ENCODE measurements at regions not wholly inside any gene's neighbourhood (a gene's known extent, or its start where the extent isn't known, plus 50 kb on each side); places are given as distances from the start of the nearest gene placed in this dataset.

GRCh38 chr2:19806591-19806990 is 95.2 kb downstream of the TTC32 start:
- DNase-seq (ENCODE audit: extremely low spot score): no peak
- no peak for TF ChIP-seq CTCF (IDR thresholded peaks at IDR 0.05; ENCODE audit: control extremely low read depth, extremely low read depth, low read depth, missing control alignments)
- ChIA-PET POLR2A (no interaction called here), CTCF (interaction anchor here (1.1 kb wide), 1 partner anchor 24 kb away, joined by 3 read pairs; no protein-coding TSS in a partner anchor)

- no peak for DNase-seq (ENCODE audit: extremely low spot score)
- CTCF ChIA-PET: interaction anchor here (1.1 kb wide), 1 partner anchor 21 kb away, joined by 3 read pairs; no protein-coding TSS in a partner anchor
- TF ChIP-seq CTCF (IDR thresholded peaks at IDR 0.05; ENCODE audit: control extremely low read depth, extremely low read depth, low read depth, missing control alignments): no peak
- POLR2A ChIA-PET: no interaction called here
Measured at GRCh38 chr2:19806131-19806530, 95.7 kb downstream of the TTC32 start.

DNA sequence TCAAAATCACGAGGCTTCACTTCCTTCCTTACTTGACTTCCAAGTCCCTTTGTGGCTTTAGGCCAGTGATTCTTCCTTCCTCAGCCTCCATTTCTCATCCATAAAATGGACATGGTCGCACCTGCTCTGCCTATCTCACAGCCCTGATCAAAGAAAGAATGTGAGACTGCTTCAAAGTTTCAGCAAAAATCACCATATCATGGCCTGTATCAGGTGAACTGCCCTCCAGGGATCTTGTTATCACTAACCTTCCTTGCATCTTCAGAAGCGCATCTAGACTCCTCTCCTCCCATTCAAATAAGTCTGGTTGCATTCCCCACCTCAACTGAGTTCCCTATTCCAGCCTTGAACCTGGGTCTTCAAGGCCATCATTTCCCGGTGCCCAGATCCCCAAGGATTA is 96.5 kb downstream of the TTC32 start:
- ChIA-PET POLR2A (no interaction called here), CTCF (interaction anchor here (1.1 kb wide), 1 partner anchor 22 kb away, joined by 3 read pairs; no protein-coding TSS in a partner anchor)

GRCh38 chr2:19804639-19805260 is 97.0 kb downstream of the TTC32 start:
- ChIA-PET CTCF (interaction anchor here (1.1 kb wide), 1 partner anchor 22 kb away, joined by 3 read pairs; no protein-coding TSS in a partner anchor), POLR2A (no interaction called here)
- no peak for DNase-seq (ENCODE audit: extremely low spot score)
- TF ChIP-seq CTCF (IDR thresholded peaks at IDR 0.05; ENCODE audit: control extremely low read depth, extremely low read depth, low read depth, missing control alignments): no peak

More for the DNA sequence above, 96.5 kb downstream of the TTC32 start:
- DNase-seq (ENCODE audit: extremely low spot score): no peak
- no peak for TF ChIP-seq CTCF (IDR thresholded peaks at IDR 0.05; ENCODE audit: control extremely low read depth, extremely low read depth, low read depth, missing control alignments)

DNA sequence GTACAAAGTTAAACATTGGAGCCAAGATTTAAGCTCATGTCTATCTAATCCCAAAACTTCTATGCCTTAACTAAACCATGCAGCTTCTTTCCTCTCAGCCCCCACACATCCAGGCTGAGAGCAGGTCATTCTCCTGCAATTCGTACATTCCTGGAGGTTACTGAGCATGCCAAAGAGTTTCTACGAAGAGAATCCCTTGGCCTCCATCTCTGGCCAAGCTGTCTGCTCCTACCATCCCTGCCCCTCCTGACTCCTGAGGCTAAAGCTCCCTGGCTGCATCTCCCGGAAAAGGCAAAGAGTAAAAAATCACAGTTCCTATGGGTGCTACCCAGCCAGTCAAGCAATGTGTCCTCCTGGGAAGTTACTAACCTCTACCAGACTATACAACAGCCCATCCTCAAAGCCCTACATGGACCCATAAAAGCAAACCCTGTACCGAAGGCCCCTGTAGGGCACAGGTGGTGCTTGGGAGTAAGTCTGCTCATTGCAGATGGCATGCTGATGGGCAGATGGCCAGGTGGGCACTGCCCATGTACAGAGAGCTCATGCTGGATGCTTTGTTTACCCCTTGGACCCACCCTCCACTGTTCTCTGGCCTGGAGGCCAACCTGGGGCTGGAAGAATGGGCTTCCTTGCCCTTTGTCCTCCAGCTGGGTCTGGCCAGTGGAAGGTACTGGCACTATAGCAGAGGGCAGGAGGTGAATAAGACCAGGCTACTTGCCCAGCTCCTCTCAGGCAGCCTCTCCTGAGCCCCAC is 99.5 kb downstream of the TTC32 start:
- no peak for TF ChIP-seq CTCF (IDR thresholded peaks at IDR 0.05; ENCODE audit: control extremely low read depth, extremely low read depth, low read depth, missing control alignments)
- no peak for DNase-seq (ENCODE audit: extremely low spot score)
- ChIA-PET POLR2A (no interaction called here), CTCF (interaction anchor here (1.1 kb wide), 1 partner anchor 16 kb away, joined by 3 read pairs; no protein-coding TSS in a partner anchor)

DNA sequence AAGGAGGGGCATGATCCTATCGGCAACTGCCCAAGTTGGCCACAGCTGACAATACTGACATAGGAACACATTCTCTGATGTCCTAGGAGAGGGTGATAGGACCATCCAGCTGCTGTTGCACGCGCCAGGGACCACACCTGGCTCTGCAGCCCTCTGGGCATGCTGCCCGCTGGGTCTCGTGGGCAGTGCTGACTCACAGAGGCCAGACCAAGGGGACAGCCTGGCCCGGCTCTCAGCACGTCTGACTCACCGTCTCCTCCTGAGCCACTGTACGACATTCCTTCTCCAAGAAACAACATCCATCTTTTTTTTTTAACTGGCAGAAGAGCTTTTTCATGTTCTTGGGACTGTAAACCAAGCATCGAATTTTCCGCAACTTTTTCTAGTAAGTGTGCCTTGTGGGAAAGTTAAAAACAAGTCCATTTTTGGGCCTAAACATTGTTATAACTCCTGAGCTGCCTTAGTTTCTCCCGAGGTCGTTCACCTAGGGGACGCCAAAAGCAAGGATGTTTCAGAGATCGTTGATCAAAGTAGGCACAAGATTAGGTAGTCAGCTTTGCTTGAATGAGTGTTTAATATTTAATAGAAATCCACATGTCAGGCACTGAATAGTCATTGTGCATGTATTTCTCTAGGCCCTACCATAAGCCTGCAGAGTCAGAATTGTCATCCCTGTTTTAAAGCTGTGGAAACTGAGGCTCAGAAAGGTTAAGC is 100.3 kb downstream of the TTC32 start:
- no peak for DNase-seq (ENCODE audit: extremely low spot score)
- ChIA-PET CTCF (interaction anchor here (1.1 kb wide), 1 partner anchor 17 kb away, joined by 3 read pairs; no protein-coding TSS in a partner anchor), POLR2A (no interaction called here)
- TF ChIP-seq CTCF (IDR thresholded peaks at IDR 0.05; ENCODE audit: control extremely low read depth, extremely low read depth, low read depth, missing control alignments): no peak

Data from GM10248 (cell line).